HCT116 (cell line): ENCODE measurements at regions not wholly inside any gene's neighbourhood (a gene's known extent, or its start where the extent isn't known, plus 50 kb on each side); places are given as distances from the start of the nearest gene placed in this dataset.

Experiments used
- ATAC-seq: fragments of 200-7000 bp; cut with Tn5 transposase; 2 replicates; pipeline ENCODE4 v1.9.1; 2020; ENCODE audit warnings: mild to moderate bottlenecking, moderate library complexity
- BruUV-seq: library from RNA; stranded (reverse); fragments of 400-500 nt; replicated peaks from 2 replicates; lab custom pipeline; 2021; lab: Mats Ljungman, UMichigan
- CTCF ChIA-PET: fragments of 300-600 bp; sonication (Branson Sonifier 250); formaldehyde crosslinking; loops from one replicate; lab custom pipeline; 2021; ENCODE audit warnings: antibody characterized with exemption; lab: Charles Lee
- POLR2A ChIA-PET: fragments of 300-600, 350-600 bp; sonication (Branson Sonifier 250); formaldehyde crosslinking; loops from one replicate; lab custom pipeline; 2021; ENCODE audit warnings: antibody characterized with exemption; lab: Charles Lee
- RAD21 ChIA-PET, 2 experiments: fragments of 300-600 bp; sonication (Branson Sonifier 250); formaldehyde crosslinking; loops; one replicate each; lab custom pipeline; 2023; ENCODE audit warnings: low total read pairs in 2 of 2; ENCODE audit not compliant: uncharacterized antibody in 2 of 2, unreplicated experiment in 2 of 2, low non-redundant PET in 1 of 2; lab: Charles Lee
- DNase-seq: peaks from one replicate; pipeline ENCODE4 v3.0.0-alpha.2; 2010; ENCODE audit warnings: low read depth, low spot score
- H2AFZ ChIP-seq: fragments of 200-600 bp; shearing (Covaris generic), sonication (generic); 2 replicates; pipeline ENCODE4 v1.6.1; 2017; ENCODE audit warnings: low read depth, mixed run types, mixed read lengths, antibody characterized with exemption, low read length; ENCODE audit not compliant: poor library complexity, severe bottlenecking
- H3K27ac ChIP-seq: 2 replicates; pipeline ENCODE4 v1.5.1; 2012; ENCODE audit warnings: low read depth, low read length
- H3K27me3 ChIP-seq: fragments of 200-600 bp; sonication (generic); 2 replicates; pipeline ENCODE4 v1.6.1; 2016; ENCODE audit warnings: mixed run types, low read length, mixed read lengths; ENCODE audit not compliant: insufficient read depth
- H3K36me3 ChIP-seq, 2 experiments: fragments of 200-500 bp in 1 of 2; fragments of 200-600 bp in 1 of 2; sonication (Bioruptor generic) in 1 of 2; sonication (generic) in 1 of 2; 2 replicates each; pipeline versions ENCODE4 v1.5.1 to v1.6.1; 2014 to 2016; ENCODE audit warnings: low read length in 2 of 2, inconsistent platforms in 1 of 2, mixed read lengths in 1 of 2, mixed run types in 1 of 2; ENCODE audit not compliant: insufficient read depth in 2 of 2, control insufficient read depth in 1 of 2
- H3K4me1 ChIP-seq, 2 experiments: fragments of 200-600 bp in 1 of 2; sonication (generic) in 1 of 2; 2 replicates each; pipeline versions ENCODE4 v1.5.1 to v1.6.1; 2012 to 2017; ENCODE audit warnings: low read length in 2 of 2, inconsistent platforms in 1 of 2, mild to moderate bottlenecking in 1 of 2, mixed read lengths in 1 of 2, mixed run types in 1 of 2, moderate library complexity in 1 of 2; ENCODE audit not compliant: insufficient read depth in 2 of 2, control insufficient read depth in 1 of 2
- H3K4me2 ChIP-seq: fragments of 200-600 bp; sonication (generic); 2 replicates; pipeline ENCODE4 v1.6.1; 2017; ENCODE audit warnings: mixed run types, low read length, mixed read lengths
- H3K4me3 ChIP-seq, 2 experiments: fragments of 200-600 bp in 1 of 2; sonication (generic) in 1 of 2; replicated peaks in 1 of 2; 2 replicates each; pipeline ENCODE4 v1.5.1; 2011 to 2016; ENCODE audit warnings: low read length in 2 of 2, control low read depth in 1 of 2, low read depth in 1 of 2, mild to moderate bottlenecking in 1 of 2, mixed read lengths in 1 of 2, mixed run types in 1 of 2
- H3K79me2 ChIP-seq: fragments of 200-600 bp; sonication (generic); 2 replicates; pipeline ENCODE4 v1.6.1; 2017; ENCODE audit warnings: mild to moderate bottlenecking, mixed run types, low read length, moderate library complexity, mixed read lengths; ENCODE audit not compliant: insufficient read depth
- H3K9ac ChIP-seq: fragments of 200-600 bp; sonication (generic); 2 replicates; pipeline ENCODE4 v1.6.1; 2016; ENCODE audit warnings: low read length, mixed read lengths
- H3K9me2 ChIP-seq: fragments of 200-600 bp; sonication (generic), shearing (Covaris generic); 2 replicates; pipeline ENCODE4 v1.6.1; 2017; ENCODE audit warnings: mixed run types, mild to moderate bottlenecking, moderate library complexity; ENCODE audit not compliant: insufficient read depth
- H3K9me3 ChIP-seq, 2 experiments: fragments of 200-500 bp in 1 of 2; fragments of 200-600 bp in 1 of 2; sonication (Bioruptor generic) in 1 of 2; sonication (generic) in 1 of 2; 2 replicates each; pipeline ENCODE4 v1.6.1; 2014 to 2017; ENCODE audit warnings: low read length in 2 of 2, mixed read lengths in 2 of 2, inconsistent platforms in 1 of 2, low read depth in 1 of 2, mild to moderate bottlenecking in 1 of 2, mixed run types in 1 of 2, moderate library complexity in 1 of 2; ENCODE audit not compliant: control insufficient read depth in 1 of 2, insufficient read depth in 1 of 2
- H4K20me1 ChIP-seq: fragments of 200-600 bp; sonication (generic), shearing (Covaris generic); 2 replicates; pipeline ENCODE4 v1.6.1; 2017; ENCODE audit warnings: mixed run types, mild to moderate bottlenecking, moderate library complexity; ENCODE audit not compliant: insufficient read depth
- CBX3 ChIP-seq: IDR thresholded peaks from 2 replicates; pipeline ENCODE4 v1.6.1; 2012; ENCODE audit warnings: low read depth
- EGR1 ChIP-seq: IDR thresholded peaks from 2 replicates; pipeline ENCODE4 v1.6.1; 2012; ENCODE audit warnings: low read depth
- EZH2 ChIP-seq: fragments of 200-600 bp; sonication (generic); IDR thresholded peaks from 2 replicates; pipeline ENCODE4 v1.6.1; 2017; ENCODE audit warnings: antibody characterized with exemption, mixed run types
- POLR2A ChIP-seq: IDR thresholded peaks from 2 replicates; pipeline ENCODE4 v1.7.0; 2011; ENCODE audit warnings: borderline replicate concordance; ENCODE audit not compliant: insufficient read depth, insufficient read length; ENCODE audit errors: extremely low read depth
- RAD21 ChIP-seq: IDR thresholded peaks from 2 replicates; pipeline ENCODE4 v1.6.1; 2012; ENCODE audit warnings: low read depth, mild to moderate bottlenecking
- SRF ChIP-seq: IDR thresholded peaks from 2 replicates; pipeline ENCODE4 v1.6.1; 2012; ENCODE audit warnings: low read depth
- intact Hi-C: fragments of 100-400 bp; cut with micrococcal nuclease; formaldehyde crosslinking; loops from 2 replicates; pipeline ENCODE4 v1.10.0; 2022
- TF ChIP-seq, protein P1 (sequence below), 3 experiments: fragments of 200-600 bp in 1 of 3; sonication (generic) in 1 of 3; IDR thresholded peaks in 2 of 3; conservative IDR thresholded peaks in 1 of 3; 2 replicates each; pipeline ENCODE4 v1.5.1; 2012 to 2017; ENCODE audit warnings: low read depth in 2 of 3, low read length in 2 of 3, antibody characterized with exemption in 1 of 3, borderline replicate concordance in 1 of 3, control low read depth in 1 of 3, mild to moderate bottlenecking in 1 of 3, mixed read lengths in 1 of 3, mixed run types in 1 of 3, moderate library complexity in 1 of 3; ENCODE audit not compliant: insufficient read depth in 1 of 3
- TF ChIP-seq, protein P2 (sequence below): IDR thresholded peaks from 2 replicates; pipeline ENCODE4 v1.6.1; 2012

DNA sequence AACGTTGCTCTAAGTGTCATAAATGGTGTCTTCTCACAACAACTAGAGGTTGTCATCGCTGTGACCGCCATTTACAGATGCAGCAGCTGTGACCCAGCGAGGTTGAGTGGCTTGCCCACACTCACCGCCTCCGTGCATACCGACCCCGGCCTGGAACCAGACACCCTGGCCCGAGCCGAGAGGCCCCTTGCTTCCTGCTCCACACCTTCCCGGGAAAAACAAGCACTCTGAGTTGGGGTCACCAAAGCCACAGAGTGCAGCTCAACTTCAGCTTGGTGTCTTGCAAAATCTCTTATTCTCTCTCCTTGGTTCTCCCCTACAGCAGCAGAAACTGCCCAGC lies 115.7 kb upstream of the PPP2R2D start:
- no peaks in the 10 kb centered on the region for H3K79me2 ChIP-seq
- H3K9me2 ChIP-seq, result no peaks in the 10 kb centered on the region
- no peak overlapping the region for H3K9ac ChIP-seq
- H4K20me1 ChIP-seq, result no peaks in the 10 kb centered on the region
- ATAC-seq (no peak), DNase-seq (no peak)
- no peak for TF ChIP-seq CBX3
- TF ChIP-seq RAD21, result no peak
- no peak for TF ChIP-seq EGR1
- TF ChIP-seq SRF, result no peak
- TF ChIP-seq, protein P1, sequence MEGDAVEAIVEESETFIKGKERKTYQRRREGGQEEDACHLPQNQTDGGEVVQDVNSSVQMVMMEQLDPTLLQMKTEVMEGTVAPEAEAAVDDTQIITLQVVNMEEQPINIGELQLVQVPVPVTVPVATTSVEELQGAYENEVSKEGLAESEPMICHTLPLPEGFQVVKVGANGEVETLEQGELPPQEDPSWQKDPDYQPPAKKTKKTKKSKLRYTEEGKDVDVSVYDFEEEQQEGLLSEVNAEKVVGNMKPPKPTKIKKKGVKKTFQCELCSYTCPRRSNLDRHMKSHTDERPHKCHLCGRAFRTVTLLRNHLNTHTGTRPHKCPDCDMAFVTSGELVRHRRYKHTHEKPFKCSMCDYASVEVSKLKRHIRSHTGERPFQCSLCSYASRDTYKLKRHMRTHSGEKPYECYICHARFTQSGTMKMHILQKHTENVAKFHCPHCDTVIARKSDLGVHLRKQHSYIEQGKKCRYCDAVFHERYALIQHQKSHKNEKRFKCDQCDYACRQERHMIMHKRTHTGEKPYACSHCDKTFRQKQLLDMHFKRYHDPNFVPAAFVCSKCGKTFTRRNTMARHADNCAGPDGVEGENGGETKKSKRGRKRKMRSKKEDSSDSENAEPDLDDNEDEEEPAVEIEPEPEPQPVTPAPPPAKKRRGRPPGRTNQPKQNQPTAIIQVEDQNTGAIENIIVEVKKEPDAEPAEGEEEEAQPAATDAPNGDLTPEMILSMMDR (IDR thresholded peaks at IDR 0.05 in 2 of 3, conservative IDR thresholded peaks at IDR 0.05 in 1 of 3; ENCODE audit: borderline replicate concordance in 1 of 3, insufficient read depth in 1 of 3, low read depth in 2 of 3, low read length in 2 of 3), result no peak
- no peak for TF ChIP-seq POLR2A
- POLR2A ChIA-PET, result no interaction called here
- no peaks in the 10 kb centered on the region for H3K9me3 ChIP-seq
- H3K36me3 ChIP-seq, result no peaks in the 10 kb centered on the region
- no peaks in the 10 kb centered on the region for H3K4me1 ChIP-seq
- RAD21 ChIA-PET, result no interaction called here
- H3K27me3 ChIP-seq, result no peaks in the 10 kb centered on the region
- CTCF ChIA-PET, result interaction anchor here (1.2 kb wide), 1 partner anchor 101 kb away, joined by 3 read pairs; no protein-coding TSS in a partner anchor
- H2AFZ ChIP-seq, result no peak overlapping the region
- no peak overlapping the region for H3K4me3 ChIP-seq
- no TSS peak for BruUV-seq
- no peak overlapping the region for H3K27ac ChIP-seq
- no peak overlapping the region for H3K4me2 ChIP-seq
- intact Hi-C loops, result loop anchor here (5.0 kb wide), 1 partner anchor 223 kb away; no protein-coding TSS in a partner anchor

DNA sequence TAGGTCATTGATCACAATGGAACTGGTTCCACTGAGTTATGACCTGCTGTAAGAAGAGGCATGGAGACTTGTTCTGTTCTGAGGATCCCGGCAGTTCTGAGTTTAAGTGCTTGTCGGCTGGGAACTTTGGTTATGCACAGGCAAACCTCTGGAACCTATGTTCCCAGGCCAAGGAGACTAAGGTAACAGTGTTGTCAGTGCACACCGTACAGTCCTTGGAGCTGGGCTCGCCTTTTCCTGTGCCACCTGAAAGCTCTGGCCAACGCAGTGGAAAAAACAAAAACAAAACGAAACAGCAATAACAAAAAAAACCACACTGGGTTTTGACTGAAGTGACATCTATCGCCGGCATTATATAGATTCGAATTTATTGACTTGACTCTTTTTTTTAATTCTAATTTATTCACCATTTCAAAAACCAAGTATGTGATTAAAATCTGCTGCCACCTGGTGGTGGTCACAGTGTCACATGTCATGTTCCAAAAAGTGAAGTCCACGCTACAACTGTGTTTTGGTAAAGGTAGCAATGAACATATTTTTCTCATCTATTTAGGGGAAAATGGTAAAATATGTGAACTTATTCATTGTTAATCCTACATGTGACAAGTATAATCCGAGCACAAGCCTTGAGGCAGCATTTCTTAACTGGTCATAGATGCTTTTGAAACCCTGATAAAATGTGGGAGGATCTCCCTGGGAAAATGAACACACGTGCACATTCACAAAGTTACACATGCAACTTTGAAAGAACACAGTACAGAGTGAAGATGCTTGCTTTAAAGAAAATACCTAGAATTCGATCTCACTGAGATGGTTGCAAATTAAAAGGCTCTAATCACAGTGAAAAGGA lies 113.8 kb upstream of the PPP2R2D start:
- no peaks in the 10 kb centered on the region for H3K4me1 ChIP-seq
- H3K4me3 ChIP-seq, result no peak overlapping the region
- no peak overlapping the region for H3K4me2 ChIP-seq
- intact Hi-C loops, result loop anchor here (1.0 to 5.0 kb wide), 2 partner anchors 225 to 333 kb away; no protein-coding TSS in a partner anchor
- no peaks in the 10 kb centered on the region for H3K27me3 ChIP-seq
- H4K20me1 ChIP-seq, result no peaks in the 10 kb centered on the region
- no peaks in the 10 kb centered on the region for H3K79me2 ChIP-seq
- CTCF ChIA-PET, result no interaction called here
- BruUV-seq, result no TSS peak
- H2AFZ ChIP-seq, result no peak overlapping the region
- H3K27ac ChIP-seq, result no peak overlapping the region
- H3K9me3 ChIP-seq, result no peaks in the 10 kb centered on the region
- no peaks in the 10 kb centered on the region for H3K9me2 ChIP-seq
- 0 out of 2 replicates have a peak, but pooled peaks have one; percentile 38 for ATAC-seq
- TF ChIP-seq EZH2, result no peak
- TF ChIP-seq, protein P1 (IDR thresholded peaks at IDR 0.05 in 2 of 3, conservative IDR thresholded peaks at IDR 0.05 in 1 of 3; ENCODE audit: borderline replicate concordance in 1 of 3, insufficient read depth in 1 of 3, low read depth in 2 of 3, low read length in 2 of 3), result peak; percentile 35 to 62 (median 40); a peak in 4 of 6 replicates
- peak; percentile 52 for TF ChIP-seq RAD21
- TF ChIP-seq, protein P2, sequence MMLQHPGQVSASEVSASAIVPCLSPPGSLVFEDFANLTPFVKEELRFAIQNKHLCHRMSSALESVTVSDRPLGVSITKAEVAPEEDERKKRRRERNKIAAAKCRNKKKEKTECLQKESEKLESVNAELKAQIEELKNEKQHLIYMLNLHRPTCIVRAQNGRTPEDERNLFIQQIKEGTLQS, result no peak
- TF ChIP-seq, all 23 proteins: peak for 2
- POLR2A ChIA-PET, result no interaction called here
- DNase-seq, result peak; percentile 8
- RAD21 ChIA-PET, result no interaction called here
- H3K9ac ChIP-seq, result no peak overlapping the region
- H3K36me3 ChIP-seq, result no peaks in the 10 kb centered on the region
